ENCODE measurements at regions not wholly inside any gene's neighbourhood (a gene's known extent, or its start where the extent isn't known, plus 50 kb on each side); places are given as distances from the start of the nearest gene placed in this dataset.

DNA sequence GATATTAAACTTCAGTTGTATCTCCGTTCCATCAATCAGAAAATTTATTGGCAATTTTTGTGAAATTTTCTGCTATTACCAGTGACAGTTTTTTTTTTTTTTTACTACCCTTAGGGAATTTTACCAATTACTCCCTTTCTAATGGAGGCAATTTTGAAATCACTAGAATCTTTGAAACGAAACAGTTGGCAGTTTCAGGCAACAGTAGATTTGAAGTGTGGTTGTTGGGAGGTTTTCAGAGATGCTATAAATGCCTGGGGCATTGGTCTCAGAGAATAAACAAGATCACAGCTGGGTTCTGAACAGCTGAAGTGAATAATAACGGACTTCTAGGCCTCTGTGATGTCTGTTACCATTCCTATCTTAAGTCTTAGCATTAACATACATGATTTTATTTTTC is 535.9 kb upstream of the POT1 start:
- Histone ChIP-seq H3K27ac (no peak overlapping the region), H3K27me3 (no peaks in the 10 kb centered on the region), H3K4me1 (no peaks in the 10 kb centered on the region), H3K4me3 (no peak overlapping the region), H3K9me3 (peaks cover 0 to 6% (median 0%) of the 10 kb centered on the region in 11 donors), H3K36me3 (no peaks in the 10 kb centered on the region)
- DNase-seq (no peak), ATAC-seq (no peak)
- TF ChIP-seq, protein P1, sequence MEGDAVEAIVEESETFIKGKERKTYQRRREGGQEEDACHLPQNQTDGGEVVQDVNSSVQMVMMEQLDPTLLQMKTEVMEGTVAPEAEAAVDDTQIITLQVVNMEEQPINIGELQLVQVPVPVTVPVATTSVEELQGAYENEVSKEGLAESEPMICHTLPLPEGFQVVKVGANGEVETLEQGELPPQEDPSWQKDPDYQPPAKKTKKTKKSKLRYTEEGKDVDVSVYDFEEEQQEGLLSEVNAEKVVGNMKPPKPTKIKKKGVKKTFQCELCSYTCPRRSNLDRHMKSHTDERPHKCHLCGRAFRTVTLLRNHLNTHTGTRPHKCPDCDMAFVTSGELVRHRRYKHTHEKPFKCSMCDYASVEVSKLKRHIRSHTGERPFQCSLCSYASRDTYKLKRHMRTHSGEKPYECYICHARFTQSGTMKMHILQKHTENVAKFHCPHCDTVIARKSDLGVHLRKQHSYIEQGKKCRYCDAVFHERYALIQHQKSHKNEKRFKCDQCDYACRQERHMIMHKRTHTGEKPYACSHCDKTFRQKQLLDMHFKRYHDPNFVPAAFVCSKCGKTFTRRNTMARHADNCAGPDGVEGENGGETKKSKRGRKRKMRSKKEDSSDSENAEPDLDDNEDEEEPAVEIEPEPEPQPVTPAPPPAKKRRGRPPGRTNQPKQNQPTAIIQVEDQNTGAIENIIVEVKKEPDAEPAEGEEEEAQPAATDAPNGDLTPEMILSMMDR (IDR thresholded peaks at IDR 0.05): no peak
- whole genome bisulfite sequencing, 2 donors: 54 to 76% methylated on average over 3 of the region's 3 CpGs
- intact Hi-C loops (cut with DNase I): no loop called here

DNA sequence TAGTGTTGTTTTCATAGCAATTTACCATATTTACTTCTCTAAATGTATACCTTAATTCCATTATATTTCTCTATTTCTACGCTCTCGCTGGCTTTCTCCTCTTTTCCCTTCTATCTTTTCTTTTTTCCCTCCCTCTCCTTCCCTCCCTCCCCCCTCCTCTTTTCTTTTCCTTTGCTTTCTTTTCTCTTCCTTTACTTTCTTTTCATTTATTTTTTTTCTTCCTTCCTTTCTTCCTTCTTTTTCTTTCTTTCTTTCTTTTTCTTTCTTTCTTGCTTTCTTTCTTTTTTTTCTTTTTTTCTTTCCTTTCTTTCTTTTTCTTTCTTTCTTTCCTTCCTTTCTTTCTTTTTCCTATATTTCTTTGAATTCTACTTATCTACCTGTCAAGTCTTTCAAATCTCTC is 533.0 kb upstream of the POT1 start:
- no peak for ATAC-seq
- WGBS, 2 donors: 90 to 94% methylated on average over 2 of the region's 2 CpGs
- no peak for DNase-seq
- Histone ChIP-seq H3K9me3 (peaks cover 0 to 35% (median 21%) of the 10 kb centered on the region in 11 donors), H3K4me3 (no peak overlapping the region), H3K27ac (no peak overlapping the region), H3K4me1 (no peaks in the 10 kb centered on the region), H3K36me3 (no peaks in the 10 kb centered on the region), H3K27me3 (no peaks in the 10 kb centered on the region)
- TF ChIP-seq, protein P1 (IDR thresholded peaks at IDR 0.05): no peak
- intact Hi-C loops (cut with DNase I): no loop called here

DNA sequence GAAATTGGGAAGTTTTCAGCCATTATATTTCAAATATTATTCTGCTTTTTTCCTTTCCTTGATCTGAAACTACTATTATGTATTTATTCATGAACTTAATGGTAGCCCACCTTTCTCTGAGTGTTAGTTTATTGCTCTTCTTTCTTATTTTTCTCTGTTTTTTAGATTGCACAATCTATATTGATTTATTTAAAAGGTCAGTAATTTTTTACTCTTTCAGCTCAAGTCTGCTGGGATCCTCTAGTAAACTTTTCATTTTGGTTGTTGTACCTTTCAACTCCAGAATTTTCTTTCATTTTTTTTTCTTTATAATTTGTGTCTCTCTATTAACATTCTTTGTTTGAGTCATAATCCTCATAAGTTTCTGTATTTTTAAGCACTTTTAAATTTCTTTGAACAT is 529.4 kb upstream of the POT1 start:
- H3K27ac ChIP-seq: no peak overlapping the region
- no peaks in the 10 kb centered on the region for H3K4me1 ChIP-seq
- intact Hi-C loops (cut with DNase I): no loop called here
- no peaks in the 10 kb centered on the region for H3K27me3 ChIP-seq
- DNase-seq: no peak
- no peak overlapping the region for H3K4me3 ChIP-seq
- peaks cover 0 to 52% (median 21%) of the 10 kb centered on the region in 11 donors for H3K9me3 ChIP-seq
- ATAC-seq: no peak
- no peaks in the 10 kb centered on the region for H3K36me3 ChIP-seq
- TF ChIP-seq, protein P1 (IDR thresholded peaks at IDR 0.05): no peak

DNA sequence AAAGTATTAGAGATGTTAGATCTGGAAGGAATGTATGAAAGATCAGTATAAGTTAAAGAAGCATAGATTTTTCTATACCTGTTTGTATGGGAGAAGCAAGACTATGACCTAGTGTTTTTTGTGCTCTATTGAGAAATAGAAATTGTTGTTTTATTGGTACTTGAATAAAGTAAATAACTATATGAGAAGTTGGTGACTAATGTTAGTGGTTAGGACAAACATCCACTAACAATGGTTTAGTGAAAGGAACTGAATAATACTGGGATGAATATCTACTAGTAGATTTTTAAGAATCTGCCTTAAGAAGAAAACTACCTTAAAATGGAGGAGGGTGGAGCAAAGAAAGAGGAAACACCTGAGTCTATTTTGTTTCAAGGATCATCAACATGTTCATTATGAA is 521.1 kb upstream of the POT1 start:
- Histone ChIP-seq H3K9me3 (peaks cover 0 to 16% (median 0%) of the 10 kb centered on the region in 11 donors), H3K27me3 (no peaks in the 10 kb centered on the region), H3K4me3 (no peak overlapping the region), H3K36me3 (no peaks in the 10 kb centered on the region), H3K4me1 (no peaks in the 10 kb centered on the region), H3K27ac (no peak overlapping the region)
- no peak for ATAC-seq
- intact Hi-C loops (cut with DNase I): no loop called here
- TF ChIP-seq, protein P1 (IDR thresholded peaks at IDR 0.05): no peak
- no peak for DNase-seq

DNA sequence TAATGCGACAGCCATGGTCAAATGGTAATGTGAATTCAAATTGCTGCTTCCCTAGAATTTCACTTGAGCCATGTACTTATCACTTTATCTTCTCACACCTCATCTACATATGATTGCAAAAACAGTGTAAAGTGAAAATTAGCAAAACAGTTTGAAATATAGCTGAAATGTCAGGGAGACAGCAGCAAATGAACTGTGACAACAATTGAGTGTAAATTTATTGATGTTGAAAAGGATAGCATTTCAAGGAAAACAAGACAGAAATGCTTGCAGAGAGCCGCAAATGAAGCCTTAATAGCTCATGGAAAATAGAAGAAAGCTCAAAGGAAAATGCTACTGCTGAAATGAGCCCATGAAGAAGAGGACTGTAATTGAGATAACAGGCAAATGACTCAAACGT is 516.2 kb upstream of the POT1 start:
- H3K36me3 ChIP-seq: no peaks in the 10 kb centered on the region
- H3K27me3 ChIP-seq: no peaks in the 10 kb centered on the region
- TF ChIP-seq, protein P1 (IDR thresholded peaks at IDR 0.05): no peak
- no peak overlapping the region for H3K27ac ChIP-seq
- peaks cover 0 to 5% (median 0%) of the 10 kb centered on the region in 11 donors for H3K9me3 ChIP-seq
- intact Hi-C loops (cut with DNase I): no loop called here
- no peaks in the 10 kb centered on the region for H3K4me1 ChIP-seq
- no peak for ATAC-seq
- WGBS, 2 donors: 58 to 67% methylated on average over 3 of the region's 3 CpGs
- no peak overlapping the region for H3K4me3 ChIP-seq
- no peak for DNase-seq

Measured in heart right ventricle (tissue), 16 donors.